Stimulated activated effector memory CD8-positive, alpha-beta T cell treated with anti-CD3 and anti-CD28 coated beads, Interleukin-12 subunit alpha, Interleukin-12 subunit beta, amount 100 ng/mL, for 72 hours (primary cell): ENCODE measurements at regions not wholly inside any gene's neighbourhood (a gene's known extent, or its start where the extent isn't known, plus 50 kb on each side); places are given as distances from the start of the nearest gene placed in this dataset.
A peak's percentile ranks its signal among the peaks of the same experiment; 100 is the strongest.

Experiments
- ATAC-seq: fragments of 150-1000 bp; cut with Tn5 transposase; 2 replicates; pipeline ENCODE4 v1.10.0; 2021
- DNase-seq, 2 donors: peaks; one replicate each; pipeline ENCODE4 v3.0.0; 2021 to 2022; ENCODE audit warnings: low spot score in 2 of 2
- H3K27ac Mint-ChIP-seq: one replicate; pipeline ENCODE4 v1.8.0; 2022; ENCODE audit warnings: mild to moderate bottlenecking, mixed read lengths
- H3K36me3 Mint-ChIP-seq: one replicate; pipeline ENCODE4 v1.8.0; 2022; ENCODE audit warnings: mild to moderate bottlenecking, mixed read lengths
- H3K4me1 Mint-ChIP-seq: one replicate; pipeline ENCODE4 v1.8.0; 2022; ENCODE audit warnings: mixed read lengths
- H3K4me3 Mint-ChIP-seq: one replicate; pipeline ENCODE4 v1.8.0; 2022; ENCODE audit warnings: mild to moderate bottlenecking, mixed read lengths
- H3K9me3 Mint-ChIP-seq: one replicate; pipeline ENCODE4 v1.8.0; 2022; ENCODE audit warnings: mixed read lengths

DNA sequence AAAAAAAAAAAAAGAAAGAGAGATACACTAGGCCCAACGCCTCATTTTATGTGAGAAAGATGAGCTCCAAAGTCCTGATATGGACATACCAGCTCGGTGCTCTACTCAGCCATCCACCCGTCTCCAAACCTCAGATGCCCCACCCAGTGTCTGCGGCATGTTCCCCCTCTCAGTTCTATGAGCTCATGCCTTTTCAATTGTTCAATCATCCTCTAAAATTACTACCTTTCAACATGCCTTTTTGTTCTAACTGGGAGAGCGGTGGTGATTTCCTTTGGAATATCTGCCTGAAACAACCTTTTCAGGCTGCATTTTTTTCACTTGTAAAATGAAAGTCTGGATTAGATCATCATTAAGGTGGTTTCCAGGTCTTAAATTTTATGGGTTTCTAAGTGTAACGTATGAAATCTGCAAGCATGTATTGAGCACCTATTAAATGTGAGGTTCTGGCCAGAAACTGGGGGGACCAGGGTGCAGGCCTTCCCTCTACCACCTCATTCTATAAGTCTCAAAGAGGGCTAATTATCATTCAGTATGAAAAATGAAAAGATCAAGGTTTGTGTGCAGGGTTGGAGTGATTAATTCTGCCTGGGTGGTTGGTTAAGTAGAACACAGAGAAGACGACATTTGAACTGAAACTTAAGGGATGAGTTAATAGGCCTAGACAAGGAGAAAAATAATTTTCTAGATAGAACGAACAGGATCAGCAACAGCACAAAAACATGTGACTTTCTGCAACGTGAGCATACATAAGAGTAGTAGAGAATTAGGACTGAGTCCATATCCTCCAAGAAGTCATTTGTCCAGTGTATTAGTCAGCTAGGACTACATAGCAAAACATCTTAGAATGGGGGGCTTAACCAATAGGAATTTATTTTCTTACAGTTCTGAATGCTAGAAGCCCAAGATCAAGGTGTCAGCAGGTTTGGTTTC, 87.4 kb upstream of the GLS start:
- H3K27ac Mint-ChIP-seq, result peak overlapping the region; percentile 82
- no peaks in the 10 kb centered on the region for H3K9me3 Mint-ChIP-seq

DNA sequence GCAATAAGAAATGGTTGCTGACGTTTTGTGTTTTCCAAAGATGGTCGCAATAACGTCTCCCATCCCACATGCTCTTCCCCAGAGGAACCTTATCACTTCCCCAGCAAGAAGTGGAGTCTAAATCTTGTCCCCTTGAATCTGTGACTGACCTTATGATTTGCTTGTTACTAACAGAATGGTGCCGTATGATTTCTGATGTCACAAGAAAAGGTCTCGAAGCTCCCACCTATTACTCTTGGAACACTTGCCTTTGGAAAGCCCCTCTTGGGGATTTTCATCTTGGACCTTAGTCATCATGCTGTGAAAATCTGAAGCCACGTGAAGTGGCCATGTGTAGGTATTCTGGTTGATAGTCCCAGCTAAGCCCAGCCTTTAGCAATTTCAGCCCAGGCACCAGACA, 86.2 kb upstream of the GLS start:
- Mint-ChIP-seq H3K36me3 (peaks cover 11% of the 10 kb centered on the region), H3K27ac (peak overlapping the region; percentile 89), H3K4me3 (peak overlapping the region; percentile 15), H3K4me1 (peaks cover 49% of the 10 kb centered on the region), H3K9me3 (no peaks in the 10 kb centered on the region)
- DNase-seq, result no peak
- peak; percentile 61 for ATAC-seq

More for the DNA sequence above, 87.4 kb upstream of the GLS start:
- Mint-ChIP-seq H3K4me1 (peaks cover 49% of the 10 kb centered on the region), H3K4me3 (peak overlapping the region; percentile 55), H3K36me3 (peaks cover 11% of the 10 kb centered on the region)
- DNase-seq, result no peak
- peak; percentile 73 for ATAC-seq

DNA sequence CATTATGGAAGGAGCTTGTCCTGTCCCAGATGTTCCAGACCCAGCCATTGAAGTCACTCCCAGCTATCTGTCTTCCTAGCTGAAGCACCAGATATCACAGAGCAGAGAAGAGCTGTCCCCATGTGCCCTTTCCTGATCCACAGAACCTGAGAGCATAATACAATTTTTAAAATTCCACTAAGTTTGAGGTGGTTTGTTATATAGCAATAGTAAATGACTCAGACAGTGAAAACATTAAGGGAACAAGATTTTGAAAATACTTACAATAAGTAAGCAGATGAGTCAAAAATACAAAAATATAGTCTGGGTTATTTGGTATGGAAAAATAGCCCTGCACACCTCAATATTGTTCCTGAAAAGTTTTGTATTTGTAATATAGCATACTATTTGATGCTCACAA, 85.8 kb upstream of the GLS start:
- Mint-ChIP-seq H3K9me3 (no peaks in the 10 kb centered on the region), H3K4me1 (peaks cover 46% of the 10 kb centered on the region), H3K27ac (peak overlapping the region; percentile 89), H3K36me3 (peaks cover 11% of the 10 kb centered on the region), H3K4me3 (peak overlapping the region; percentile 15)
- no peak for ATAC-seq
- DNase-seq, result no peak

DNA sequence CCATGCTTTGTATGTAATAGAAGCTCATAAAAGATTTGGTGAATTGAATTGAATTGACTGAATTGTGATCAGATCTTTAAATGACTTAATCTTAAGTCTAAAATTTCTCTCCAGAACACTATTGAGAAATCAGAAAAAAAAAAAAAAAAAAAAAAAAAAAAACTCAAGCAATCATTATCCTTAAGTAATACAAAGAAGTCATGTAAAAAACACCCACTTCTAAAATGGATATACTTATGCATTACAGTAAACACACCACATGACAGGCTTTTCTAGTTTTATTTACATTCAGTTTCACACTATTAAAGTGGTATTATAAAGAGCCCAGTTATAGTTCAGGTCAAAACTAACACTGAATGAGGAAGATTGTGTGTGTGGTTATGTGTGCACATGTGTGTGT, 84.9 kb upstream of the GLS start:
- ATAC-seq, result no peak
- Mint-ChIP-seq H3K4me1 (peaks cover 43% of the 10 kb centered on the region), H3K36me3 (peaks cover 11% of the 10 kb centered on the region), H3K4me3 (no peak overlapping the region), H3K27ac (no peak overlapping the region), H3K9me3 (no peaks in the 10 kb centered on the region)
- no peak for DNase-seq

DNA sequence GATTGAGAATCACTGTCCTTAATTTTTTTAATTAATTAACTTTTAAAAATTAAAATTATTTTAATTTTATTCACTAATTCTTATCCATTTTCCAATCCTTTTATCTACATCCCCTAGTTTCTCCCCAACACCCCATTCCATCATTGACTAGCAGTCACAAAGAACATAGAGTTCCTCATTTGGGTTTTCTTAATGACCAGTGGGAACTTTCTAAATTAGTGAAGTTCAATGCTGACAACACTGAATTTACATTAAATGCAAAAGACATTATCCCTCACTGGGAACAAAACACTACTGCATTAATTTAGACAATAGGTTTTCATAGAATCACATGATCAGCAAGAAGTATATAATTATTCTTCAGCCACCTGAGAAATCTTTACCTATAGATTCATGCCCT, 80.6 kb upstream of the GLS start:
- Mint-ChIP-seq H3K9me3 (no peaks in the 10 kb centered on the region), H3K36me3 (no peaks in the 10 kb centered on the region), H3K4me1 (peaks cover 2% of the 10 kb centered on the region), H3K4me3 (no peak overlapping the region), H3K27ac (no peak overlapping the region)
- DNase-seq (no peak), ATAC-seq (no peak)

DNA sequence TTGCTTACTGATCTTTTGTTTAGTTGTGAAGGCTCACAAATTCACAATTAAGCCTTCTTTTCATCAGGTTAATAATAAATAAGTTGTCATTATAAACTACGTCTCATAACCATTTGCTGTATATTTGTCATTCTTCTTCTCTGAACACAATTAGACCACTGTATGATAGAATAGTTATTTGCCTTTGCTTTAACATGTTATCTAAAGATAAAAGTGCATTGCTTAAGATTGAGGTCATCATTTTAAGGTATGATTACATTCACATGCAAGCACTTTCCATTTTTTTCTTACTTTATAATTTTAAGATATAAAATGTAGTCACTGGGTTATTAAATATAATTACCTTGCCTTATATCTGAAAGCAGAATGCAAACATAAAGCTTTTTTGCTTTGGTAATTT, 80.1 kb upstream of the GLS start:
- H3K4me3 Mint-ChIP-seq, result no peak overlapping the region
- DNase-seq (no peak), ATAC-seq (no peak)
- H3K4me1 Mint-ChIP-seq, result no peaks in the 10 kb centered on the region
- no peaks in the 10 kb centered on the region for H3K36me3 Mint-ChIP-seq
- H3K27ac Mint-ChIP-seq, result no peak overlapping the region
- H3K9me3 Mint-ChIP-seq, result no peaks in the 10 kb centered on the region

DNA sequence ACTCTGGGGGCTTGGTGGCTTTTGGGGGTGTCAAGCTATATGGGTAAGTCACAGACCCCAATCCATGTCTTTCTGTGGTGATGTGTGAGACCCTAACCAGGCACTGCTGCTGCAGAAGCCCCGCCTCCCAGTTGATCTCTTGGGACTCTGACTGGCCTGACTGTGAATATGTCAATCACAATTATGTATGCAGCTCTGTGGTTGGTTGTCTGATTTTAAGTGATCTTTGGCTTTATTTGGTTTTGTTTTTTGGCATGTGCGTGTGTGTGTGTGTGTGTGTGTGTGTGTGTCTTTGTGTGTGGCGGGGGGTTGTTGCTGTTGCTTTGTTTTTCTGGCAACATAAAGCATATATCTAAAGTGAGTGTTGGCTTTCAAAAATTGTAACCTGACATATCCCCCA, 78.5 kb upstream of the GLS start:
- no peaks in the 10 kb centered on the region for H3K9me3 Mint-ChIP-seq
- DNase-seq, result no peak
- no peak overlapping the region for H3K4me3 Mint-ChIP-seq
- no peak overlapping the region for H3K27ac Mint-ChIP-seq
- H3K4me1 Mint-ChIP-seq, result no peaks in the 10 kb centered on the region
- ATAC-seq, result no peak
- no peaks in the 10 kb centered on the region for H3K36me3 Mint-ChIP-seq

DNA sequence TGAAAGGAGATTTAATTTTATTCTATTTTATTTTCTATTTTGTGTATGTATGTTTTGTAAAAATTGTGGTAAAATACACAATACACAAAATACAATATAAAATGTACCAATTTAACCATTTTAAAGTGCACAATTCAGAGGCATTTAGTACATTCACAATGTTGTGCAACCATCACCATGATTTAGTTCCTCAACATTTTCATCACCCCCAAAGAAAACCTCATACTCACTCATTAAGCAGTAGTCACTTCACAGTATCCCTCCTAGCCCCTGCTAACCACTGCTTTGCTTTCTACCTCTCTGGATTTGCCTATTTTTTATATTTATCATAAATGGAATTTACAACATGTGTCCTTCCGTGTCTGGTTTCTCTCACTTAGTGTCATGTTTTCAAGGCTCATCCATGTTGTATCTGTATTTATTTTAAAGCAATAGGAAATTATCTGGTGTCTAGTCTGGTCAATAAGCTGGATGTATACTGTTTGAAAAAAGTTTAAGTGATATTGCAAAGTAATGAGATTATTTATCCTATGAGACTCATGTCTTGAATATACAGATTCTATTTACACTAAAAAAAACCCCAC, 77.9 kb upstream of the GLS start:
- H3K4me3 Mint-ChIP-seq, result no peak overlapping the region
- DNase-seq, result no peak
- H3K27ac Mint-ChIP-seq, result no peak overlapping the region
- ATAC-seq, result no peak
- H3K9me3 Mint-ChIP-seq, result no peaks in the 10 kb centered on the region
- no peaks in the 10 kb centered on the region for H3K4me1 Mint-ChIP-seq
- no peaks in the 10 kb centered on the region for H3K36me3 Mint-ChIP-seq

DNA sequence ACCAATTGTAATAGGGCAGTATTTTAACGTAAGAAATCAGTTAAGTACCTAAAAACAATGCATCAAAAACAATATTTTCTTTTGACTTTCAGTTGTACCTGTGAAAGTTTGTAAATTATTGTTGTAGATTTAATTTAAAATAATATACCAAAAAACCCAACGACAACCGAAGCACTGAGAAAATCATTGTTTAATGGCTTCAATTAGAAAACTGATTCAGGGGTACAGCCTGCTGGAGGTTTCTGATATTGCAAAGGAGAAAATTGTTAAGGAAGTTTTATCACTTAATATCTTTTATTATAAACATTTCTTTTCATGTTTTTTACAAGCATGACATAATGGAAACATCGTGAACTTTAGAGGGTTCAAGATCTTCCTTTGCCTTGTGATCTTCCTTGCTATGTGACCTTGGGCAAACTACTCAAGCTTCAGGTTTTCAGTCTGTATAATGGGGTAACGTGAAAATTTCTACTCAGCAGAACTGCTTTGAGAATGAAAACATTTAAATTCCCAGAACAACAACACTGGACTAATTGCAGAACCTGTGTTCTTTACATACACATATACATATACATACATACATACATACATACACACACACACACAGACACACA, 76.3 kb upstream of the GLS start:
- Mint-ChIP-seq H3K4me3 (no peak overlapping the region), H3K27ac (peak overlapping the region; percentile 51), H3K4me1 (no peaks in the 10 kb centered on the region), H3K9me3 (no peaks in the 10 kb centered on the region), H3K36me3 (no peaks in the 10 kb centered on the region)
- DNase-seq (no peak), ATAC-seq (no peak)

DNA sequence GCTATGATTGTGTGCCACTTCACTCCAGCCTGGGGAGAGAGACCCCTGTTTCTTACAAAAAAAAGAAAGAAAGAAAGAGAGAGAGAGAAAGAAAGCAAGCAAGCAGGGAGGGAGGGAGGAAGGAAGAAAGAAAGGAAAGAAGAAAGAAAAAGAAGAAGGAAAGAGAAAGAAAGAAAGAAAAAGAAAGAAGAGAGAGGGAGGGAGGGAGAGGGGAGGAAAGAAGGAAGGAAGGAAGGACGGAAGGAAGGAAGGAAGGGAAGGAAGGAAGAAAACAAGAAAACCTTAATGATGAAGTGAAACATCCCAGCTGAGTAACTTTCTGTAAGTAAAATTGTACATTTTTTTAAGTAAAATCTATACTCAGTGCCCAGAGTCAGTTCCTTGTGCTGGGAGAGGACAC, 75.5 kb upstream of the GLS start:
- H3K9me3 Mint-ChIP-seq, result no peaks in the 10 kb centered on the region
- H3K4me3 Mint-ChIP-seq, result no peak overlapping the region
- ATAC-seq (no peak), DNase-seq (no peak)
- no peaks in the 10 kb centered on the region for H3K36me3 Mint-ChIP-seq
- H3K27ac Mint-ChIP-seq, result peak overlapping the region; percentile 51
- peaks cover 7% of the 10 kb centered on the region for H3K4me1 Mint-ChIP-seq

DNA sequence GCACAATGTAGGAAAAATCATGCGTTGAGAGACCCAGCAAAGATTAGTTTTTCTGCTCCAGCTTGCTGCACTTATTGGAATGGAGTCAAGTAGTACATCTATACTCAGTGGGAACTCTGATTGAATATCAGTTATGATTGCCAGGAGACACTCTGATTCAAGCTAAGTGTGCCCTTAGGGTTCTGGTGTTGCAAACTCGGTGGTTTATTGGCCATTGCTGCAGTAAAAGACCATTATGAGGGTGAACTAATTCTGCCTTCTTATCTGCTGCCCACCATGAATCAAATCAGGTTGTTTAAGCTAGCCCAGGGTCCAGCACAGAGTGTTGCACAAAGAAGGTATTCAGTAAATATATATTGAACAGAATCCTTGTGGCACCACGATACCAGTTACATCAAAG, 74.8 kb upstream of the GLS start:
- H3K4me1 Mint-ChIP-seq, result peaks cover 11% of the 10 kb centered on the region
- H3K4me3 Mint-ChIP-seq, result no peak overlapping the region
- H3K9me3 Mint-ChIP-seq, result no peaks in the 10 kb centered on the region
- H3K36me3 Mint-ChIP-seq, result no peaks in the 10 kb centered on the region
- no peak for DNase-seq
- no peak overlapping the region for H3K27ac Mint-ChIP-seq
- ATAC-seq, result no peak

DNA sequence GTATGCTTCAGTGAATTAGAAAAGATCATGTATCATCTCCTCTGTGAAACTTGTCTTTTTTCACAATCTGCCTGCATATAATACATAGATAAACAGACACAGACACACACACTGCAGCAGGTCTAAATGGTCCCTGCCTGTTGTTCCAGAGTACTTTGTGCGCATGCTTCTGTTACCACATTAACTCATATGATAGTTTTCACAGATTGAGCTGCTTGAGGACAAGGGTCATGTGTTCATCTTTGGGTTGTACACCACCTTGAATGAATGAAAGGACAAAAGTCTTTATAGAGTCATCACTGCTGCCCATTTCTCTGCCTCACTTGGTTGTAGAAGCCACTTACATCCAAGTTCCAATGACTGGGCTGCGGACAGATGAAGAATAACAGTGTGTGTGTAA, 72.7 kb upstream of the GLS start:
- no peak for DNase-seq
- ATAC-seq, result no peak
- H3K27ac Mint-ChIP-seq, result no peak overlapping the region

DNA sequence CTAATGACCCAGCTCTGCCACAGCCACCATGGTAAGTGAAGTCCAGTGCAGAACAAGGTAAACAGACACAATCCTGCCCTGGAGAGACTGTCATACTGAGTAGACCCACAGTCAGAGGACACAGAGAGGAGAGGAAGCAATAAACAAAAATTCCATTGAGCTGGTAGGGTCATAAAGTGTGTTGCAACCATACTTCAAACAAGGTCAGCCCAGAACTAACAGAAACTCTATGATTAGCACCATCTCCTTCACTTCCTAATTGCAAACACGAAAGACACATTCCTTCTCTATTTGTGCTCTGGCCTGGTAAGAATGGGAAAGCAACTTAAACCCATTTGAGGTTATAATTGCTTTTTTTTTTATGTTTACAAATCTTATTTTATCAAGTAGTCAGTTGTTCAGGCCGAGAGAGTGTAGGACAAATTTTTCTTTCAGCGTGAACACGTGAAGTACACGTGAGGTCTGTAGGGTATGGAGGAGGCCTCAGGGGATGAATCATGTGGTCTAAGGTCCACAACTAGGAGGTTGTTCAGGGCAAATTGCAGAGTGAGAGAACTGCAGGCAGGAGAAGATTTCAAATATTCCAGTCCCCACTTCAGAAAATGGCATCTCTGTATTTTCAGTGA, 71.4 kb upstream of the GLS start:
- Mint-ChIP-seq H3K4me3 (no peak overlapping the region), H3K27ac (no peak overlapping the region), H3K36me3 (no peaks in the 10 kb centered on the region), H3K4me1 (peaks cover 18% of the 10 kb centered on the region), H3K9me3 (no peaks in the 10 kb centered on the region)
- DNase-seq (no peak), ATAC-seq (no peak)

More for the DNA sequence above, 72.7 kb upstream of the GLS start:
- Mint-ChIP-seq H3K36me3 (no peaks in the 10 kb centered on the region), H3K4me3 (no peak overlapping the region), H3K4me1 (peaks cover 18% of the 10 kb centered on the region), H3K9me3 (no peaks in the 10 kb centered on the region)

DNA sequence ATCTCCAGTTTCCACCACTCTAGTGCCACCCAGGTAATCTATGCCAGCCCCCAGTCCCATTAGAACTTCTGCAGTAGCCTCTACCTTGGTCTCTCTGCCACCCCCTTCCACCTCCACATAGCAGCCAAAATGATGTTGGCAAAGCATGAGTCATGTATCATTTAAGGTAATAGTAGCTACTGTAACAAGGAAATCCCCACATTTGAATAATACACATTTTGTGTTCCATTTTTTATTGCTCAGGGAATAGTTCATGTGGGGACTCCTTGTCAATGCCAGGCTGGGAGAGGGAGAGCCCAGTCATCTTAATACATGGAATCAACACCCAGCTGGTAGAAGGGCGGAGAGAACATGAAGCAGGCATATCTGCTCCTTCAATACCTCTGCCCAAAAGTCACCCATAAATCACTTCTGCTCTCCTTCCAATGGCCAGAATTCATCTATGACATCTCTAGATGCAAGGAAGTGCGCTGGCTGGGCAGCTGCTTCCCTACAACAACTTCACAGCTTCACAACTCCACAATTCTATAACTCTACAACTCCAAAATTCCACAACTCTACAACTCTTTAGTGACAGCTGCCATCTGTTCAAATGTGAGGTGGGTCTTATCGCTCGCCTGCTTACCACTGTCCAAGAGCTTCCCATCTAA, 70.6 kb upstream of the GLS start:
- H3K27ac Mint-ChIP-seq, result no peak overlapping the region
- no peak overlapping the region for H3K4me3 Mint-ChIP-seq
- H3K36me3 Mint-ChIP-seq, result no peaks in the 10 kb centered on the region
- no peaks in the 10 kb centered on the region for H3K9me3 Mint-ChIP-seq
- ATAC-seq (peak; percentile 83), DNase-seq (no peak)
- H3K4me1 Mint-ChIP-seq, result peaks cover 18% of the 10 kb centered on the region

DNA sequence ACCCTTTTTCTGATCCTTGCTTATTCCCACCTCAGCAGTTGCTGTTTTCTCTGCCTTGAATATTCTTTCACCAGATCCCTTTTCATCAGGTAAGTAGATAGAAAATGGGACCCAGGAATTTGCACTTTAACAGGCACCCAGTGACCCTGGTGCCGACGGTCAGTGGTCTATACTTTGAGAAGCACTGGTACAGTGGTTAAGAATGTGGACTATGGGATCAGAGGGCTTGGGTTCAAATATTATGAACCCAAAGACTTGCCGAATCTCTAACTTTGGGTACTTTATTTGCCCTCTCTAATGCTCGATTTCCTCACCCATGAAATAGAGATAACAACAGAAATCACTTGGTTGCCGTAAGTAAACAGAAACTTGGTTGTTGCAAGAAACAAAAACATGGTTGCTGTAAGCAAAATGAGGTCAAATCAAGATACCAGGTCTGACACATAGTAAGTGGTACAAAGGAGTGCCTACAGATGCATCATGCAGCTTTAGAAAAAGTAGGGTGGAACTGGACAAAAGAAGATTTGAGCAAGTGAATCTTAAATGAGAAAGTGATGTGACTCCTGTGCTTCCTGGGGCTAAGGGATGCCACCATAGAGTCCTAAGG, 69.5 kb upstream of the GLS start:
- Mint-ChIP-seq H3K27ac (no peak overlapping the region), H3K4me1 (peaks cover 18% of the 10 kb centered on the region), H3K9me3 (peaks cover 1% of the 10 kb centered on the region), H3K4me3 (no peak overlapping the region), H3K36me3 (no peaks in the 10 kb centered on the region)
- peak; percentile 61 for ATAC-seq
- DNase-seq, result no peak
